Prostate gland (tissue), 2 donors: ENCODE measurements at regions not wholly inside any gene's neighbourhood (a gene's known extent, or its start where the extent isn't known, plus 50 kb on each side); places are given as distances from the start of the nearest gene placed in this dataset.

Experiments
- DNase-seq: peaks from one replicate; pipeline ENCODE4 v3.0.0-alpha.2; 2019; ENCODE audit warnings: low spot score
- H3K27ac ChIP-seq, 2 donors: fragments of 200-600 bp; sonication (generic); 2 replicates each; pipeline ENCODE4 v1.5.1; 2017 to 2019
- H3K27me3 ChIP-seq: fragments of 200-600 bp; sonication (generic); replicated peaks from 2 replicates; pipeline ENCODE4 v1.5.1; 2019; ENCODE audit not compliant: insufficient read depth
- H3K36me3 ChIP-seq, 2 donors: fragments of 200-600 bp; sonication (generic); 1 replicate in 1 of 2; 2 replicates in 1 of 2; pipeline versions ENCODE4 v1.5.1 to v1.8.1; 2017 to 2019
- H3K4me1 ChIP-seq: fragments of 200-600 bp; sonication (generic); replicated peaks from 2 replicates; pipeline ENCODE4 v1.5.1; 2019
- H3K4me3 ChIP-seq, 2 donors: fragments of 200-600 bp; sonication (generic); 2 replicates each; pipeline ENCODE4 v1.5.1; 2017 to 2019
- H3K9me3 ChIP-seq: fragments of 200-600 bp; sonication (generic); 2 replicates; pipeline ENCODE4 v1.5.1; 2017
- CTCF ChIP-seq, 4 experiments: fragments of 200-600 bp in 2 of 4; fragments of 450-650 bp in 2 of 4; sonication (generic) in 2 of 4; IDR thresholded peaks; 1 replicate in 3 of 4; 2 replicates in 1 of 4; pipeline ENCODE4 v1.5.1; 2016 to 2019; ENCODE audit warnings: antibody characterized with exemption in 4 of 4, mild to moderate bottlenecking in 2 of 4, moderate library complexity in 2 of 4
- POLR2A ChIP-seq: fragments of 450-650 bp; IDR thresholded peaks from one replicate; pipeline ENCODE4 v1.6.1; 2016; ENCODE audit warnings: antibody characterized with exemption, mild to moderate bottlenecking
- POLR2AphosphoS5 ChIP-seq: sonication (generic); formaldehyde crosslinking; IDR thresholded peaks from one replicate; pipeline ENCODE4 v1.6.1; 2017; ENCODE audit warnings: antibody characterized with exemption
- WGBS: methylation state at CpG from one replicate; pipeline ENCODE4 v1.1.5; 2018; 5-methylcytosine and 5-hydroxymethylcytosine counted together
- intact Hi-C: fragments of 100-400 bp; cut with DNase I; formaldehyde crosslinking; loops from one replicate; pipeline ENCODE4 v1.14.2; 2022

DNA sequence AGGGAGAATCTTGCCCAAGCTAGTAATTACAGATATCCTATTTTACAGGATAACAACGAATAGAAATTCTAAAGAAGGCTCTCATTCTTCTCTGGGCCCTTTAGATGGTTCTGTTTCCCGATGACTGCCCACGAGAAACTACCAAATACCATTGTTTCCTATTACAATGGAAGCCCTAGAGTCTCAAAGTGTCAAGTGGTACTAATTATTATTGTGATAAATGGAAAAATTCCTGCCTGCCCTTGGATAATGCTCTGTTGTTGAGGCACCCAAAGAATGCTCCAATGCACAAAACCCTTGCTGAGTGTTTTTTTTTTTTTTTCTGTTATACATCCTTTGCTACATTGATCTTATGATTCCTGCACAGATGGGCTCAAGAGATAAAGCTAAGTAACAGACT, 504.5 kb downstream of the XPNPEP1 start:
- no peaks in the 10 kb centered on the region for H3K4me1 ChIP-seq
- no peaks in the 10 kb centered on the region for H3K36me3 ChIP-seq
- 38% methylated on average over 3 of the region's 3 CpGs for WGBS
- H3K4me3 ChIP-seq, result no peak overlapping the region
- H3K9me3 ChIP-seq, result no peaks in the 10 kb centered on the region
- TF ChIP-seq POLR2A (no peak), POLR2AphosphoS5 (no peak), CTCF (IDR thresholded peaks at IDR 0.05) (no peak)
- no peak overlapping the region for H3K27ac ChIP-seq
- no peak for DNase-seq
- H3K27me3 ChIP-seq, result no peaks in the 10 kb centered on the region
- intact Hi-C loops, result no loop called here

- DNase-seq, result no peak
- Histone ChIP-seq H3K27me3 (no peaks in the 10 kb centered on the region), H3K9me3 (no peaks in the 10 kb centered on the region), H3K4me1 (no peaks in the 10 kb centered on the region), H3K4me3 (no peak overlapping the region), H3K27ac (no peak overlapping the region), H3K36me3 (no peaks in the 10 kb centered on the region)
- intact Hi-C loops, result no loop called here
- WGBS, result 69% methylated on average over 4 of the region's 4 CpGs
- TF ChIP-seq CTCF (IDR thresholded peaks at IDR 0.05) (no peak), POLR2AphosphoS5 (no peak), POLR2A (no peak)
Observed at GRCh38 chr10:109417803-109418202, 505.5 kb downstream of the XPNPEP1 start.

- Histone ChIP-seq H3K27ac (no peak overlapping the region), H3K9me3 (no peaks in the 10 kb centered on the region), H3K4me3 (no peak overlapping the region), H3K36me3 (no peaks in the 10 kb centered on the region), H3K27me3 (no peaks in the 10 kb centered on the region), H3K4me1 (no peaks in the 10 kb centered on the region)
- no peak for DNase-seq
- intact Hi-C loops, result no loop called here
- TF ChIP-seq CTCF (IDR thresholded peaks at IDR 0.05) (no peak), POLR2A (no peak), POLR2AphosphoS5 (no peak)
- WGBS, result 82% methylated on average over 1 of the region's 1 CpG
Observed at GRCh38 chr10:109412353-109412752, 511.0 kb downstream of the XPNPEP1 start.

- Histone ChIP-seq H3K27ac (no peak overlapping the region), H3K4me1 (no peaks in the 10 kb centered on the region), H3K9me3 (no peaks in the 10 kb centered on the region), H3K27me3 (no peaks in the 10 kb centered on the region), H3K36me3 (no peaks in the 10 kb centered on the region), H3K4me3 (no peak overlapping the region)
- TF ChIP-seq CTCF (IDR thresholded peaks at IDR 0.05) (no peak), POLR2A (no peak), POLR2AphosphoS5 (no peak)
- intact Hi-C loops, result no loop called here
- 18% methylated on average over 3 of the region's 3 CpGs for WGBS
- DNase-seq, result no peak
Observed at GRCh38 chr10:109411917-109412316, 511.4 kb downstream of the XPNPEP1 start.

GRCh38 chr10:109405338-109405737, 518.0 kb downstream of the XPNPEP1 start:
- Histone ChIP-seq H3K27ac (no peak overlapping the region), H3K9me3 (no peaks in the 10 kb centered on the region), H3K36me3 (no peaks in the 10 kb centered on the region), H3K27me3 (no peaks in the 10 kb centered on the region), H3K4me1 (no peaks in the 10 kb centered on the region), H3K4me3 (no peak overlapping the region)
- no peak for DNase-seq
- intact Hi-C loops, result no loop called here
- TF ChIP-seq POLR2A (no peak), POLR2AphosphoS5 (no peak), CTCF (IDR thresholded peaks at IDR 0.05) (no peak)
- 78% methylated on average over 2 of the region's 2 CpGs for WGBS
